ENCODE measurements at regions not wholly inside any gene's neighbourhood (a gene's known extent, or its start where the extent isn't known, plus 50 kb on each side); places are given as distances from the start of the nearest gene placed in this dataset.
A peak's percentile ranks its signal among the peaks of the same experiment; 100 is the strongest.

DNA sequence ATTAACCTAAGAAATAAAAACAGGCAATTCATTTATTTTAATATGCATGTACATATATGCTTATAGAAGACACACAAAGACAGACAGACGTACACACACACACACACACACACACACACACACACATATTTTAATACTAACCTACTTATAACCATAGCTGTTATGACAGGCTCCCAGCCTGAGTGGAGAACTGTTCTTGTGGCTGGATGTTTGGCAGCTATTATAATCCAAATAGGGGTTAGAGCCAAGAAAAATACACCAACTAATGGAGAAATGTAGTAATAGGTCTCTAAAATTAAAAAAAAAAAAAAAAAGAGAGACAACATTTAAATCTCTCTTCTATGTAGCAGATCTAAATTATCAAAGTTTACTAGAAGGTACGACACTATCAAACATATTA lies 91.8 kb downstream of the SLC41A2 start:
- Histone ChIP-seq H3K4me3 (no peak overlapping the region), H3K4me1 (peaks cover 32% of the 10 kb centered on the region), H3K9me3 (replicated peaks) (no peaks in the 10 kb centered on the region), H3K27me3 (ENCODE audit: low read depth) (no peaks in the 10 kb centered on the region), H3K27ac (replicated peaks) (no peak overlapping the region), H3K36me3 (no peaks in the 10 kb centered on the region)
- intact Hi-C loops (cut with micrococcal nuclease), result no loop called here
- no peak for DNase-seq
- TF ChIP-seq, protein P1, sequence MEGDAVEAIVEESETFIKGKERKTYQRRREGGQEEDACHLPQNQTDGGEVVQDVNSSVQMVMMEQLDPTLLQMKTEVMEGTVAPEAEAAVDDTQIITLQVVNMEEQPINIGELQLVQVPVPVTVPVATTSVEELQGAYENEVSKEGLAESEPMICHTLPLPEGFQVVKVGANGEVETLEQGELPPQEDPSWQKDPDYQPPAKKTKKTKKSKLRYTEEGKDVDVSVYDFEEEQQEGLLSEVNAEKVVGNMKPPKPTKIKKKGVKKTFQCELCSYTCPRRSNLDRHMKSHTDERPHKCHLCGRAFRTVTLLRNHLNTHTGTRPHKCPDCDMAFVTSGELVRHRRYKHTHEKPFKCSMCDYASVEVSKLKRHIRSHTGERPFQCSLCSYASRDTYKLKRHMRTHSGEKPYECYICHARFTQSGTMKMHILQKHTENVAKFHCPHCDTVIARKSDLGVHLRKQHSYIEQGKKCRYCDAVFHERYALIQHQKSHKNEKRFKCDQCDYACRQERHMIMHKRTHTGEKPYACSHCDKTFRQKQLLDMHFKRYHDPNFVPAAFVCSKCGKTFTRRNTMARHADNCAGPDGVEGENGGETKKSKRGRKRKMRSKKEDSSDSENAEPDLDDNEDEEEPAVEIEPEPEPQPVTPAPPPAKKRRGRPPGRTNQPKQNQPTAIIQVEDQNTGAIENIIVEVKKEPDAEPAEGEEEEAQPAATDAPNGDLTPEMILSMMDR (IDR thresholded peaks at IDR 0.05; ENCODE audit: borderline replicate concordance), result no peak

DNA sequence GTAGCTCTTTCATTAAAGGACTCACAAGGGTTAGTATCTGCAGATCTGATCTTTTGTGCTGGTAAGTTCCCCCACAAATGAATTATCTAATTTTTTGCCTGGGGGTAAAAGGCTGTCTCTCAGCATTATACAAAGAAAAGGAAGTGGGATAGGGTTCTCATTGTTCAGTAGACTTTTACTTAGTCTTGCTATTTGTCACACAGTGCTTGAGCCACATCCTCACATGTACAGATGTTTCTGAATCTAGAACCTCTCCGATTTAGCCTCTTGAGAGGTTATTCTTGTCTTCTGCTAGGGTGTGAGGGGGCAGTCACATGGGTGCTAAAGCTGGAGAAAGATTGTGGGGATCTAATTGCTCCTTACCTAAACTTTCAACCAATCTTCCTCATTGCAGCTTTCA lies 93.0 kb downstream of the SLC41A2 start:
- Histone ChIP-seq H3K4me1 (peaks cover 32% of the 10 kb centered on the region), H3K27me3 (ENCODE audit: low read depth) (no peaks in the 10 kb centered on the region), H3K9me3 (replicated peaks) (no peaks in the 10 kb centered on the region), H3K27ac (replicated peaks) (no peak overlapping the region), H3K4me3 (no peak overlapping the region), H3K36me3 (no peaks in the 10 kb centered on the region)
- TF ChIP-seq, protein P1 (IDR thresholded peaks at IDR 0.05; ENCODE audit: borderline replicate concordance), result no peak
- no peak for DNase-seq
- intact Hi-C loops (cut with micrococcal nuclease), result no loop called here

DNA sequence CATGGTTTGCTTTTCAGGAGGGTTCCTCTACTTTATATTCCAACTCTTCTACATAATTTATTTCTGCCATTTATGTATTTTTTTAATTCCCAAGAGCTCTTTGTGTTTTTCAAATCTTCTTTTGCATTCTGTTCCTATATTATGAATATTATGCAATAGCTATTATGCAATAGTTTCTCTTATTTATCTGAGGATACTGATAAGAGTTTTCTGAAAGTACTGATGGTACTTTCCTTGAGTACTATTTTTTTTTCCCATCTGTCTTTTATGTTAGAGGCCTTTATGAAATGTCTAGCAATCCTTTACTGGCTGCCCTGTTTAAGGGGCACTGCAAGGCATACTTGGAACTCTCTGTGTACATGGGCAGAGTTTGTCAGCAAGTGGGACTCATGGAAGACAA lies 93.4 kb downstream of the SLC41A2 start:
- no peaks in the 10 kb centered on the region for H3K27me3 ChIP-seq (ENCODE audit: low read depth)
- H3K4me3 ChIP-seq, result no peak overlapping the region
- TF ChIP-seq, protein P1 (IDR thresholded peaks at IDR 0.05; ENCODE audit: borderline replicate concordance), result no peak
- peak overlapping the region; percentile 25 for H3K27ac ChIP-seq (replicated peaks)
- DNase-seq, result no peak
- no peaks in the 10 kb centered on the region for H3K36me3 ChIP-seq
- peaks cover 32% of the 10 kb centered on the region for H3K4me1 ChIP-seq
- H3K9me3 ChIP-seq (replicated peaks), result no peaks in the 10 kb centered on the region
- intact Hi-C loops (cut with micrococcal nuclease), result no loop called here

DNA sequence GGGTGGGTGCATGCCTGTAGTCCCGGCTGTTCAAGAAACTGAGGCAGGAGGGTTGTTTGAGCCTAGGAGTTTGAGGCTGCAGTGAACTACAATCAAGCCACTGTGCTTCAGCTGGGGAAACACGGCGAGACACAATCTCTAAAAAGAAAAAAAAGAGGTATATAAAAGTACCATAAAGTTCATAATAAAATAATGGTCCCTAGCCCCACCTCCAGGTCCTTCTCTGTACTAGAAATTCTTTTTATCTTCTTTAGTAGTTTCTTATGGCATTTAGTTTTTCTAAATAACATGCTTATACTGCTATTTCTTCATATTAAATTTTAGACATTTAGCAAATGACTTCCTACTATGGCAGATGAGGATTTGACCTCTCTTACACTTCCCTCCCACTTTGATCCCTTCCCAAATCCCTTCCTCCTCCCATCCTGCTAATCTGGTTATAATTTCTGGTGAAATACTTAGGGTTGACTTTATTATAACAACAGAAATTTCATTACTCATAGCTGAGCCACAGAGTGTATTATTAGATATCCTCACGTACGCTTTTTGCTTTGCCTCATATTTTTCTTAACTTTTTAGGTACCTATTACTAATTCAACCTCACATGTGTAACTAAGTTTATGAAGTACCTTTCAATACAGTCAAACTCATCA lies 94.7 kb downstream of the SLC41A2 start:
- no peak overlapping the region for H3K4me3 ChIP-seq
- peaks cover 41% of the 10 kb centered on the region for H3K4me1 ChIP-seq
- DNase-seq, result no peak
- H3K27ac ChIP-seq (replicated peaks), result peak overlapping the region; percentile 25
- intact Hi-C loops (cut with micrococcal nuclease), result no loop called here
- TF ChIP-seq, protein P1 (IDR thresholded peaks at IDR 0.05; ENCODE audit: borderline replicate concordance), result no peak
- H3K9me3 ChIP-seq (replicated peaks), result no peaks in the 10 kb centered on the region
- H3K27me3 ChIP-seq (ENCODE audit: low read depth), result no peaks in the 10 kb centered on the region
- no peaks in the 10 kb centered on the region for H3K36me3 ChIP-seq

DNA sequence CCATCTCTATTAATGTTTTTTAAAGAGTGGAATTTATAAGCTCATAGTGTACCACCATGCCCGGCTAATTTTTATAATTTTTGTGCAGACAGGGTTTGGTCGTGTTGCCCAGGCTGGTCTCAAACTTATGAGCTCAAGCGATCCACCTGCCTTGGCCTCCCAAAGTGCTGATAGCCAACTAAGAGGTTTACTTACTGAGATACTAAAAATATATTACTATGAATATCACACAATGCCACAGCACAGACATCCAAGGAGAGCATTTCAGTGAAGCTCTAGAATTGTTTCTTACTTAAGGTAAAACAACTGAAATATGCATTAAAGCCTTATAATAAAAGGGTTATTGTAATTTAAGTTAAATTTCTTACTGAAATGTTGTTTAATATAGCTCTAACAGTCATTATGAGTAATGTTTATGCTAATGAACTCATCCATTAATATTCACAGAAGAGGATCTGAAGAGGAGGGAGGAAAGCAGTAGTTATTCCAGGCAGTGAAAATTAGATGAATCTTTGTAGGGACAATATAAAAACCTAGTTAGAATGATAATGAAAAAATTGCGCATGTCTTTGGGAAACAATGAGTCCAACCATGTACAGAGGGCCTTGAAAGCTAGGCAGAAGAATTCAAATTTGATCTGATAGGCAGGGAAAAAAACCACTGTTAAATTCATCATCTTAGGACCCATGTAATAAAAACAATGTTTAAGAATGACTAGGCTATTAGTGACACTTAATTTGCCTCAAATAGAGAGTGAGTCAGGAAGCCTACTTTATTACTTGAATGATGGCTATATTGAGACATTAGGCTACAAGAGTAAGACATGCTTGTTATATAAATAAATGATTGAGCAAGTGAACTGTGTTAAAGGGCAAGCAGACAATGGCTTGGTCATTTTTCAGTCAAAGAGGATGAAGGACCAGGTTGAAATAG lies 99.2 kb downstream of the SLC41A2 start:
- no peak overlapping the region for H3K4me3 ChIP-seq
- peak overlapping the region; percentile 61 for H3K27ac ChIP-seq (replicated peaks)
- intact Hi-C loops (cut with micrococcal nuclease), result no loop called here
- H3K4me1 ChIP-seq, result peaks cover 33% of the 10 kb centered on the region
- H3K27me3 ChIP-seq (ENCODE audit: low read depth), result no peaks in the 10 kb centered on the region
- no peak for DNase-seq
- H3K9me3 ChIP-seq (replicated peaks), result no peaks in the 10 kb centered on the region
- TF ChIP-seq, protein P1 (IDR thresholded peaks at IDR 0.05; ENCODE audit: borderline replicate concordance), result no peak
- H3K36me3 ChIP-seq, result no peaks in the 10 kb centered on the region
